ENCODE measurements at regions not wholly inside any gene's neighbourhood (a gene's known extent, or its start where the extent isn't known, plus 50 kb on each side); places are given as distances from the start of the nearest gene placed in this dataset.

DNA sequence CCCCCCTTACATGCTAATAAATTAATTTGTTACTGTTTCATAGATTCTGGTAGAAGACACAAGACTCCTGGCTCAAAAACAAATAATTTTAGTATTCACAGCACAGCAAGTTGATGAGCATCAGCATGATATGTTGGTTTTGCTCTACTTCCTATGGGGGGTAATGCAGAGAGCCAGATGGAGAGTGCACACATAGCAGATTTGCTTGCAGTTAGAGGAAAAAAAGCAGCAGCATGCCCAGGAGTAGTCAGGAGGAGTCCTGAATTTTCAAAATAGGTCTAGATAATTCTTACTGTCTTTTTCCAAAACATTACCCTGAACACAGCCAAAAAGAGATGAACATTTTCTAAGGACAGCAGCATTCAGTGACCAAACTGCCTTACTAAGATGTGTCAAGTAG lies 261.3 kb downstream of the COX7C start:
- DNase-seq (ENCODE audit: low read depth in 2 of 2): no peak

- DNase-seq (ENCODE audit: low read depth in 2 of 2): no peak
Measured at GRCh38 chr5:86880344-86880743, 262.6 kb downstream of the COX7C start.

DNA sequence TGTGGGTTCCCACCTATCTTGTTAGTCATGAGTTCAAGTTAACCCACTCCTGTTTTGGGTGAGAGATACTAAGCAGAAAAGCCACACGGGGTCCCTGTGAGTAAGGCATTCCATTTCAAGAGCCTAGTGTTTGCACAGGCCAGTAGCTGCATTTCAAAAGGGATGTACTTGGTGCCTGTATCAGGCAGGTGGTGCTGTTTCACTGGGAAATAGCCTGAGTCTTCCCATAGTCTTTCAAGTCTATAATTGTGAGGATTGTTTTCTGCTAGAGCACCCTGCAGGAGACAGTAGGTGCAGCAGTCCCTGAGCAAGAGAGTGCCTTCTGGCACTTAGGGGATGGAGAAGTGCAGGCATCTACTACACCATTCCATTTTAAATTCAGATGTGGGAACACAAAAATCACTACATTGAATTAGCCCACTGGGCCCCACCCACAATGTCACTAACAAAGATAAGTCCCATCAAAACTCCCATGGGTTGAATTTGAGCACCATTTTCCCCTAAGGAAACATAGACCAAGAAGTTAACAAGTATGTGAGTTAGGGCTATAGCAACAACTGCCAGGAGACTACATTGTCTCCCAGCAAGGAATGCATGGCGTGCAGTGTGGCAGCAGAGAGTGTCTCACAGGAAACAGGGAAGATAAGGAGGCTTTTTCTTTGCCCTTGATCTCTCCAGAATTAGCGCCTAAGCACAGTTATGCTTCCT lies 263.2 kb downstream of the COX7C start:
- peak; percentile 1 to 3 for DNase-seq (ENCODE audit: low read depth in 2 of 2)

GRCh38 chr5:86881493-86882090 lies 263.9 kb downstream of the COX7C start:
- DNase-seq (ENCODE audit: low read depth in 2 of 2): no peak

- no peak for DNase-seq (ENCODE audit: low read depth in 2 of 2)
Measured at GRCh38 chr5:86884608-86885007, 266.9 kb downstream of the COX7C start.

- DNase-seq (ENCODE audit: low read depth in 2 of 2): no peak
Measured at GRCh38 chr5:86885011-86885410, 267.3 kb downstream of the COX7C start.

DNA sequence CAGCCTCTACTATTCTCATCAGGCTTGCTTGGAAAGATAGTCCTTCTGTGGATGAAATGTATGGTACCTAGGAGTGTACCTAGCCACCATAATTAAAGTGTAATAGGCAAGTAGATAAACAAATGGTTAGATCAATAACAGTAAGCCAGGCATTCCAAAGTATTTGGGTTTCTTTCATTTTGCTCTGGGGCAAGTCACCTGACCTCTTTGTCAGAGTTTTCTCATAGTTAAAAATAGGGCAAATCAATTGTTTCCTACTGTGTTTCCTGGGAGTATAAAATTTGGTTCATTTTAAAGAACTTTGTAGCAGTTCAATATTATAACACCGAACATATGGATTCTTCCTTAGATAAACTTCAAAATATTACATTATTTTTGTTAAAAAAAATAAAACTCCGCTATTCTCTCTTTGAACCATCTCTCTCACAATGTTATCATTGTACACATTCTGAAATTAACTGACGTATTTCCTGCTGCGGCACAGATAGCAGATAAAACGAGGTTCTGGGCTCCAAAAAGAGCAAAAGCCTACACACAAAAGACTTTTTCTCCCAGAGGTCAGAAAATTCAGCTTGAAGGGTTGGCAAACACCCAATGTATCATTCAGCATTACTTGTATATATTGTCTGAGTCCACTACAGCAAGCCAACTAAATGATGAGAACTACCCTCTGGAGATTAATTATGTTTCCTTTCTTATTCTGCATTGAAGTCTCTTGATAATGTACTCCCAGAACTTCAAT lies 267.9 kb downstream of the COX7C start:
- DNase-seq (ENCODE audit: low read depth in 2 of 2): no peak

- no peak for DNase-seq (ENCODE audit: low read depth in 2 of 2)
Measured at GRCh38 chr5:86890375-86890774, 272.6 kb downstream of the COX7C start.

DNA sequence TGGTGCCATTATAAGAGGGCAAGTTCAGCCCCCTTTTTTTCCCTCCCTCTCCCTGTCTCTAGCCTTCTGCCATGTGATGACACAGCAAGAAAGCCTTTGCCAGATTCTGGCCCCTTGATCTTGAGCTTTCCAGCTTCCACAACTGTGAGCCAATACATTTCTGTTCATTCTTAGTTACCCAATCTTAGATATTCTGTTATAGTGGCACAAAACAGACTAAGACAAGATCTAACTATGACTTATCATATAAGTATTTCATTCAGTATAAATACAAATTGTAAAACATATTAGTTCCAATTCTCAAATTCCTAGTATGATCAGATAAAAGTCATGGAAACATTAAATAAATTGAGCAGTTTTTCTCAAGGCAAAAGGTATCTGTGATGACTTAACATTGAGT lies 276.3 kb downstream of the COX7C start:
- DNase-seq (ENCODE audit: low read depth in 2 of 2): no peak

- DNase-seq (ENCODE audit: low read depth in 2 of 2): no peak
Measured at GRCh38 chr5:86896916-86897315, 279.2 kb downstream of the COX7C start.

DNA sequence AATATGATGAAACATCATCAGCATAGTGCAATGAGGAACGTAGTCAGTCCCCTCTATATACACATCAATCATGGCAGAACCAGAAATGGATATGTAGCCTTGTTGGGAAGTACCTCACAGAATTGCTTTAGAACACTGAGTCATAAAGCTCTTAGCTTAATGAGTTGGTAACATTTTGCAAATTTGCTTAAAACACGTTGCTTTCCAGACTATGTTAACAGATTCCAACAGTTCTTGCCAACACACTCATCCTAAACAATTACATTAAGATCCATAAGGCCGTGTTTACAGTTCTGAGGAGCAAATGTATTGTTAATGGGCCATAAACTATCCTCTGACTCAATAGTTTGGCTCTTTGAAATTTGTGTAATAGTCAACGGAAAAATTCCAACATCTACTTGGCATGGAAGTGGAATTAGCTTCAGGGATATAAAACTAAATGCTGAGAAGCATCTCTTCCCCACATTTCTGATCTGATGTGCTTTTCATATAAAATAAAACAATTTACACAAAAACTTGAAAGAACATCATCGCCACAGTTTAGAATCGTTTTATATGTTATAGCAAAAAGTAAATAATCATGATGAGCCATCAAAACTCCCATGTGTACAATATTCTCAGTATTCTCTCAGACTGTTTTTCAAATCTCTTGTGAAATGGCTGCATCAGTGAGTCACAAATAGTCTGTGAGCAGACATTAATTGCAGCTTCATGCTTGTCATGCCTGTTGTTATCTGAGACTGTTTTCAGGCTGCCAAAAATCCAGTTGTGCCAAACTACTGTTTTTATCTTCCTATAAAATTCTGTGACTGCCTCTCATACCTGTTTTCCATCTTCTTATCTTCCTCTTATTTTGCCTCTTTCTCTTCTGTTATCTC lies 291.9 kb downstream of the COX7C start:
- no peak for DNase-seq (ENCODE audit: low read depth in 2 of 2)

DNA sequence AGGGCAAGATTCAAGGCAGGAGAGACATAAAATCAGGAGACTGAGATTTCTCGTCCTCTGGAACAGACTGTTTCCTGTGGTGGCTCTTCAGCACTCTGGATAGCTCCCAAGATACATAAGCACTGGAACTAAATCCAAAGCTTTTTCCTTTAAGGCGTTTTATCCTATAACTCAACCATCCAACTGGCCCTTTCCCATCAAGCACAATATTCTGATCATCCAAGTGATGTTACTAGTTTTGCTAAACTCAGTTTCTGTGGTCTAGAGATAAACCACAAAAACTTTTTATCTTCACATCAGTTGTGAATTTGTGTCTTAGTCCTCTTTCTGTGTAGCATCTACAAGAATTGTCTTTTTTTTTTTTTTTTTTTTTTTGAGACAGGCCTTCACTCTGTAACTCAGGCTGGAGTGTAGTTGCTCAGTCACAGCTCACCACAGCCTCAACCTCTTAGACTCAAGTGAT lies 299.4 kb downstream of the COX7C start:
- DNase-seq (ENCODE audit: low read depth in 2 of 2): no peak

- DNase-seq (ENCODE audit: low read depth in 2 of 2): no peak
Measured at GRCh38 chr5:86918246-86918645, 300.5 kb downstream of the COX7C start.

DNA sequence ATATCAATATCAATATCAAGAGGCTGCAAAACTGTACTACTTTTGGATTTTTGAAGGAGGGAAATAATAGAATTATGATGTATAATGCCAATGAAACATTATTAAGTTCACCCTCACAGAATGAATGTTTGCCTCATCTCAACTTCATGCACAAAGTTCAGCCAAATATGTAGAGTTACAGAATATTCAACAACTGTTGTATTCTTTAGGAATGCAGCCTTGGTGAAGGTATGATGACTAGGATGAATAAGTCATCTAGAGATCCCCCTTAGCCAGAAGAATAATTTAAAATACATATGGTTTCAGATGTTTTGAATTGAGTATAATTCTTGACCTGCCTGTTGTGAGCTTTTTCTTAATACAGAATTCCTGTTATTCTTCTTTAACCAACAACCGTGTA lies 308.3 kb downstream of the COX7C start:
- no peak for DNase-seq (ENCODE audit: low read depth in 2 of 2)

GRCh38 chr5:86929123-86929766 lies 311.5 kb downstream of the COX7C start:
- no peak for DNase-seq (ENCODE audit: low read depth in 2 of 2)

DNA sequence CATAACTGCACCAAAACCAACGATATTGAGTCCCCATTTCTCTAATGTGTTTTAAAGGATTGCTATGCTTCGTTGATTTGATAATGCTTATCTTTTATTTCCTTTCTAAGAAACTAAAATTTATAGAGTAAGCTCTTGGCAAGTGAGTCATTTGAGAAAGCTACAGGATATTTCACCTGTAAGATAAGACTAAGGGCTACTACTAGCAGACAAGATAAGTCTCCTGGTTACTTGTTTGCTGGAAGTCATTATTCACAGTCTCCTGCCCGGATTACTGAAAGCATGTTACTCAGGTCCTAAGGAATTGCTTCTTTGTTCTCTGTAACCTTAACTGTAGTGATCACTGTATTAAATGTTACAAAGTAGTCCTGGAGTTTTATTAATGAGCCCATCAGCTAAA lies 315.9 kb upstream of the RASA1 start:
- no peak for DNase-seq (ENCODE audit: low read depth in 2 of 2)

- DNase-seq (ENCODE audit: low read depth in 2 of 2): no peak
Measured at GRCh38 chr5:86964889-86965288, 302.8 kb upstream of the RASA1 start.

DNA sequence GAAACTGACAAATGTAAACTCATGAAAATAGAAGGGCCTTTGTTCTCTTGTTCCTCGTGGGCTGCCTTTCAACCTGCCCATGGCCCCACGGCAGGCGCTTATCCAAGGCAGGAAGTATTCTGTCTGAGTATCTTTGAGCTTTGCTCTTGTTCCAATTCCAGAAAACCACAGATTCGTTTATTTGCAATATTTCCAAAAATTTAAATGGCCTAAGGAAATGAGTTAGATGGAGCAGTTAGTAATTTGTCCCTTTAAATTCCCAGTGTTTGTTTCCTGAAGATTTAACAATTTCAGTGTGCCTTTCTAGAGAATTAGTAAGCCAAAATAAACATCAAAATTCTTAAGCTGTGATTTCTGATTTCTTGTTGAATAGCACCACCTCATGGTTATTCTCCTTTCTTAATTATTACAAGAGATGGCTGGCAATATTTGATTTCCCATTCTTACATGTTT lies 299.4 kb upstream of the RASA1 start:
- no peak for DNase-seq (ENCODE audit: low read depth in 2 of 2)

DNA sequence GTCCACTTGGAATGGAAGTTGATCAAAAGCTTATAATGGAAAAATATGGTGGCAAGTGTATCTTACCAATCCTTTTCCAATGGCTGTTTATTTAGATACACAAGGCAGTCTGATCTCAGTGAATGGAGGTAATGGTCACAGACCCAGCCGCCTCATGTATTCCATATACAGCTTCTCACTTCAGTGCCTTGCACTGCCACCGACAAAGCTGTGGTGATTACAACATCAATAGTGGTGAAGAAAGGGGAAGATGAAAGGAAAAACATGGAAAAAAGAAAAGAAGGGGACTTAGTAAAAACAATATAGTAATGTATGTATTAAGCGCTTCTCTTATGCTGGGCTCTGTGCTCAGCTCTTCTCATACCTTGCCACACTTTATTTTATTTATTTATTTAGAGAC lies 297.3 kb upstream of the RASA1 start:
- DNase-seq (ENCODE audit: low read depth in 2 of 2): no peak

- DNase-seq (ENCODE audit: low read depth in 2 of 2): no peak
Measured at GRCh38 chr5:86971034-86971571, 296.6 kb upstream of the RASA1 start.

DNA sequence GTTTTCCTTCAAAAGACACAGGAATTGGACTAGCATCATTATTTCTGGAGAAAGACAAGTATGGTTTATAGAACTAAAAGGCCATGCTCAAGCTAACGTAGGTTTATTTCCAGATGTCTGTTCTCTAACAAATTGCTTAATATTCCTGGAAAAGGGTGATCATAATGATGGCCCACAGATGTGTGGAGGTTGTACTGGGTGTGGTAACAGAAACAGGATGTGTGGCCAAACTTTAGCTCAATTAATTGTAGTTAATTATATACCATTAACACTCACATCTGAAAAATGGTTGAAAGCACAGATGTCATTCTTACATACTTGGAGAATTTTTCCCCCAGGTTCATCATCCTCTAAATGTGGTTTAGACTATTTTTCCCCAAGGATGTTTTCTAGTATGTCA lies 292.7 kb upstream of the RASA1 start:
- no peak for DNase-seq (ENCODE audit: low read depth in 2 of 2)
